GM19239 (cell line): ENCODE measurements at regions not wholly inside any gene's neighbourhood (a gene's known extent, or its start where the extent isn't known, plus 50 kb on each side); places are given as distances from the start of the nearest gene placed in this dataset.

Source experiments
- DNase-seq: peaks from one replicate; pipeline ENCODE4 v3.0.0; 2011; ENCODE audit warnings: low spot score; ENCODE audit not compliant: insufficient read length
- FAIRE-seq: peaks from 2 replicates; lab custom pipeline; 2011; peaks lifted over from hg19 to GRCh38; lab: Jason Lieb, UNC

GRCh38 chr6:50213146-50213545 is 163.4 kb upstream of the DEFB112 start:
- FAIRE-seq (no peak), DNase-seq (no peak)

GRCh38 chr6:50214937-50215336 is 165.2 kb upstream of the DEFB112 start:
- DNase-seq (no peak), FAIRE-seq (no peak)

GRCh38 chr6:50217841-50218240 is 168.1 kb upstream of the DEFB112 start:
- DNase-seq (no peak), FAIRE-seq (no peak)

- DNase-seq (no peak), FAIRE-seq (no peak)
These were observed 186.4 kb upstream of the DEFB112 start for GRCh38 chr6:50236164-50236563.

- no peak for DNase-seq
- no peak for FAIRE-seq
These were observed 190.1 kb upstream of the DEFB112 start for GRCh38 chr6:50239853-50240252.

GRCh38 chr6:50240986-50241385 is 191.3 kb upstream of the DEFB112 start:
- FAIRE-seq, result no peak

GRCh38 chr6:50249493-50249892 is 199.8 kb upstream of the DEFB112 start:
- FAIRE-seq (no peak), DNase-seq (no peak)

More at GRCh38 chr6:50240986-50241385, 191.3 kb upstream of the DEFB112 start:
- DNase-seq, result no peak

GRCh38 chr6:50257322-50257721 is 207.6 kb upstream of the DEFB112 start:
- FAIRE-seq (no peak), DNase-seq (no peak)

- DNase-seq (no peak), FAIRE-seq (no peak)
These were observed 210.2 kb upstream of the DEFB112 start for GRCh38 chr6:50259903-50260302.

GRCh38 chr6:50264995-50265571 is 215.4 kb upstream of the DEFB112 start:
- DNase-seq (no peak), FAIRE-seq (no peak)

- no peak for FAIRE-seq
- DNase-seq, result no peak
These were observed 220.7 kb upstream of the DEFB112 start for GRCh38 chr6:50270415-50270814.

GRCh38 chr6:50271266-50271665 is 221.5 kb upstream of the DEFB112 start:
- FAIRE-seq (no peak), DNase-seq (no peak)

- FAIRE-seq (no peak), DNase-seq (no peak)
These were observed 222.1 kb upstream of the DEFB112 start for GRCh38 chr6:50271817-50272216.

GRCh38 chr6:50272611-50273010 is 222.9 kb upstream of the DEFB112 start:
- DNase-seq, result no peak
- FAIRE-seq, result no peak

- FAIRE-seq (no peak), DNase-seq (no peak)
These were observed 227.1 kb upstream of the DEFB112 start for GRCh38 chr6:50276771-50277261.

GRCh38 chr6:50277774-50278173 is 228.0 kb upstream of the DEFB112 start:
- FAIRE-seq, result no peak
- no peak for DNase-seq

- no peak for FAIRE-seq
- DNase-seq, result no peak
These were observed 228.9 kb upstream of the DEFB112 start for GRCh38 chr6:50278663-50279062.

GRCh38 chr6:50285735-50286134 is 236.0 kb upstream of the DEFB112 start:
- FAIRE-seq (no peak), DNase-seq (no peak)

- FAIRE-seq (no peak), DNase-seq (no peak)
These were observed 238.5 kb upstream of the DEFB112 start for GRCh38 chr6:50288241-50288640.

- no peak for FAIRE-seq
- DNase-seq, result no peak
These were observed 239.2 kb upstream of the DEFB112 start for GRCh38 chr6:50288881-50289280.

- no peak for DNase-seq
- no peak for FAIRE-seq
These were observed 239.6 kb upstream of the DEFB112 start for GRCh38 chr6:50289366-50289765.

GRCh38 chr6:50301307-50301706 is 251.6 kb upstream of the DEFB112 start:
- DNase-seq (no peak), FAIRE-seq (no peak)
